ENCODE measurements at regions not wholly inside any gene's neighbourhood (a gene's known extent, or its start where the extent isn't known, plus 50 kb on each side); places are given as distances from the start of the nearest gene placed in this dataset.

- DNase-seq (ENCODE audit: low read depth) = no peak
Measured at GRCh38 chr2:129236601-129237000, 742.9 kb upstream of the RAB6C start.

- DNase-seq (ENCODE audit: low read depth) = no peak
Measured at GRCh38 chr2:129237966-129238725, 741.3 kb upstream of the RAB6C start.

GRCh38 chr2:129239141-129239540 lies 740.3 kb upstream of the RAB6C start:
- no peak for DNase-seq (ENCODE audit: low read depth)

GRCh38 chr2:129240061-129240460 lies 739.4 kb upstream of the RAB6C start:
- DNase-seq (ENCODE audit: low read depth) = no peak

- DNase-seq (ENCODE audit: low read depth) = no peak
Measured at GRCh38 chr2:129242269-129242668, 737.2 kb upstream of the RAB6C start.

- DNase-seq (ENCODE audit: low read depth) = no peak
Measured at GRCh38 chr2:129247751-129248150, 731.7 kb upstream of the RAB6C start.

GRCh38 chr2:129248198-129248597 lies 731.3 kb upstream of the RAB6C start:
- no peak for DNase-seq (ENCODE audit: low read depth)

- no peak for DNase-seq (ENCODE audit: low read depth)
Measured at GRCh38 chr2:129252781-129253460, 726.5 kb upstream of the RAB6C start.

- no peak for DNase-seq (ENCODE audit: low read depth)
Measured at GRCh38 chr2:129253461-129253812, 726.0 kb upstream of the RAB6C start.

- no peak for DNase-seq (ENCODE audit: low read depth)
Measured at GRCh38 chr2:129254718-129255117, 724.7 kb upstream of the RAB6C start.

- DNase-seq (ENCODE audit: low read depth) = no peak
Measured at GRCh38 chr2:129255610-129256313, 723.7 kb upstream of the RAB6C start.

- no peak for DNase-seq (ENCODE audit: low read depth)
Measured at GRCh38 chr2:129256642-129257041, 722.8 kb upstream of the RAB6C start.

DNA sequence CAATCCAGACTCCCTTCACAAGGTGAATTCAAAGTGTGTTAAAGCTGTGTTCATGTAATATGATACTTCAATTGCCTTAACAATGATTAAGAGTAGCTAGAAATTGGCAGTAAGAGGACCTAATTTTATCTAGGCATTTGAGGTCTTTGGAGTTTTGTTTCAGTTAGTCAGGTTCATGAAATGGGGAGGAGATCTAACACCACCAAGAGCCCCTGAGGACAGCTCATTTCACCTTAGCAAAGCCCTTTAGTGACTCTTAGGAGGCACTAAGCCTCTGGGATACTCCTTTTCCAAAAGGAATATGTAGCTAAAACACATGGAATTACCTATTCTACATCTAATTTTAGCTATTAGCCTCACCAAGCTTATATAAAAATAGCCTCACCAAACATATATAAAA lies 716.5 kb upstream of the RAB6C start:
- no peak for DNase-seq (ENCODE audit: low read depth)

DNA sequence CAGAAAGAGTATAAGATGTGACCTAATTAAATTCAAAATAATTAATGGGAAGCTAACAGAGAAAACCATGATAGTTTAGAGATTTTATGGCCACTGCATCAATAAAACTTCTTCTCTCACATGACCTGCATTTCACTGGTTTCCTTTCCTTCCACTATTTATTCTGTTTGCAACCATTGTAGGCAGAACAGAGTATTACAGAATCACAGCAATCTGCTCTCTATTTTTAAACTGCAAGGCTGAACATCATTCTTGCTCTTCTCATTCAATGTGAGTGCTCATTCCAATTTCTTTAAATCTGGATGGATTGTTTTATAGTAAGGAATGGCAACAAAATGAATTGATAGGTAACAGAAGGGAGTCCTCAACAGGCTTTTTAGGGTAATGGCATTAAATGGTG lies 715.5 kb upstream of the RAB6C start:
- DNase-seq (ENCODE audit: low read depth) = no peak

DNA sequence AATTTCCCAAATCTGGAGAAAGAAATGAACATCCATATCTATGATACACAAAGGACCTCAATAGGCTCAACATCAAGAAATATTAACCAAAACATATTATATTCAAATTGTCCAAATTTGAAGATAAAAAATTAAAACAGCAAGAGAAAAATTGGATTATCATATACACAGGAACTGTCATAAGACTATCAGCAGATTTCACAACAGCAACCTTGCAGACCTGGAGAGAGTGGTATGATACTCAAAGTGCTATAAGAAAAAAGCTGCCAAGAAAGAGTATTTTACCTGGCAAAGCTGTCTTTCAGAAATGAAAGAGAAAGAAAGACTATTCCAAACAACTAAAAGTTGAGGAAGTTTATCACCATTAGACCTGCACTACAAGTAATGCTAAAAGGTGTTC lies 711.9 kb upstream of the RAB6C start:
- DNase-seq (ENCODE audit: low read depth) = no peak

DNA sequence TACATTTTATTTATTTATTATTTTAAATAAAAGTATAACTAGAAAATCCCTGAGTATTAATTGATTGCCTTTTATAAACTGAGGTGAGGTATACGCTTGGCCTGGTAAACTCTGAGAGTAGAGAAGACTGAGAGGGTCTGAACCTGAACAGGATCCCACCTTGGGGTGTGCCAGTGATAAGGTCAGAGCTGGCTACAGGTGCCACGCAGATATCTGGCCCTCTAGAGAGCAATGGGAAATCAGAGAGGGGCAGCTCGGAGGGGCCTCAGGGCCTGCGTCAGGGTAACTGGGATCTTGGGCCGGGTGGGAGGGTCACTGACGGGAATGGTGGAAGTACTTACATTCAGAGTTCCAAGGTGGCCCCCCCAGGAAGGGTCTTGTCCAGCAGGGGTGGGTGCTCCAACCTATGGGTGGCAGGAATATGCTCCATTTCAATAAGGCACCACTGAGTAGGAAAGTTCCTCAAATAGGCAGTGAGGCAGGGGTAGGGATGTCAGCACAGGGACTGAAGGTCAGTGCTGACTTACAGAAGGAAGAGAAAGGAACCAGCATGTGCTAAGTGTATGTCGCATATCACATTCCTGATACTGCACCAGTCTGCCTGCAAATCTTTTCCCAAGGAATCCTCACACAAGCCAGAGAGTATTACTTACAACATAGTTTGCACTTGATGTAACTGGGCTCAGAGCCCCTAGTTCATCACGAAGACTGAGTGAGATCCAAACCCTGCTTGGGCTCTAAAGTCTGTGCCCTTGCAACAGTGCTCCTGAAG lies 706.0 kb upstream of the RAB6C start:
- DNase-seq (ENCODE audit: low read depth) = no peak

DNA sequence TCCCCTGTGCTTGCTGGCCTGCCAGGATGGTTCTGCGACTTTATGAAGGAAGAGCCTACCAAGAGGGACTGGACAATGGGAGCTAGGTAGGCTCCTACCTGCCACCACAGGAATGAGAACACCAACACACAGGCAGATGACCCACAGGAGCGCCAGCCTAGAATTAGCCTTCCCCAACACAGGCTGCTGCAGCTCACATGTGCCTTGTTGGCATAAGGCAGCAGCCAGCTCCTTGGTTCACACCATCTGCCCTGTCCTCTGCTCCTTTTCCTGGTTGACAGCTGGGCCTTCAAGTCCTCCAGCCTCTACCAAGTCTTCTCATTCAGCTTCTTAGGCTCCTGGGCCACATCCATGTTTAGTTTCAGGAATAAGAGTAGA lies 705.4 kb upstream of the RAB6C start:
- DNase-seq (ENCODE audit: low read depth) = no peak

- no peak for DNase-seq (ENCODE audit: low read depth)
Measured at GRCh38 chr2:129274918-129275317, 704.5 kb upstream of the RAB6C start.

GRCh38 chr2:129275706-129276105 lies 703.8 kb upstream of the RAB6C start:
- DNase-seq (ENCODE audit: low read depth) = no peak

DNA sequence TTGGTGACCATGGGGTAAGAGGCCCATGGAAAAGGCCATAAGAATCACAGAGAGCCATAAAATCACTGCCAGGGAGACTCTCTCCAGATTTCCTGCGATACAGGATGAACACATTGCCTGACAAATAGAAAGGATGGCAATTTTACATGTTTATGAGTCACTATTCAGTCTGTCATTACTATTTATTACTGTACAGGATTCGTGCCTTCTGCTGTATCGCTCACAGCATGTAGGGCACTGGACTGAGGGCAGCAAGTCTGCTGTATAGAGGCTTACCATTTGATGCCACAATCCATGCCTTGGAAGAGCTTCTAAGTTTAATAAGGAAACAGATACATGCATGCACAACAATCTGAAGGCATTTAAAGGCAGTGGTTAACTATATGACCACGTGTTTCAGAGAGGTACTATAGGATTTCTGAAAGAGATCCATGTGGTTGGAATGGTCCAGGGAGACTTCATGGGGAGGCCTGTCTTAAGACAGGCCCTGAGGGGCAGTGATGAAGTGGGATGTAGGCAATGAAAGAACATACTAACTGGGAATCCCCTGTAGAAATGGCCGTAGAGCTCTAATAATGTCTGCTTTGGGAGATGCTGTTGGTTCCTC lies 702.4 kb upstream of the RAB6C start:
- no peak for DNase-seq (ENCODE audit: low read depth)

- DNase-seq (ENCODE audit: low read depth) = no peak
Measured at GRCh38 chr2:129277585-129277981, 701.9 kb upstream of the RAB6C start.
